Erythroblast (primary cell): ENCODE measurements at regions not wholly inside any gene's neighbourhood (a gene's known extent, or its start where the extent isn't known, plus 50 kb on each side); places are given as distances from the start of the nearest gene placed in this dataset.

Experiments used
- GATA1 ChIP-seq: IDR thresholded peaks from 2 replicates; pipeline ENCODE4 v1.6.1; 2011; ENCODE audit warnings: low read depth, mild to moderate bottlenecking, control low read depth, low read length, moderate library complexity
- POLR2A ChIP-seq: IDR thresholded peaks from 2 replicates; pipeline ENCODE4 v1.6.1; 2011; ENCODE audit warnings: mild to moderate bottlenecking, low read length

GRCh38 chr10:24127516-24127915, 81.4 kb upstream of the KIAA1217 start:
- TF ChIP-seq POLR2A (no peak), GATA1 (no peak)
